Body of pancreas (tissue), 4 donors: ENCODE measurements at regions not wholly inside any gene's neighbourhood (a gene's known extent, or its start where the extent isn't known, plus 50 kb on each side); places are given as distances from the start of the nearest gene placed in this dataset.

ENCODE experiments used
- ATAC-seq: fragments of 150-250 bp; one replicate; pipeline ENCODE4 v1.9.1; 2016
- DNase-seq, 4 donors: peaks; one replicate each; pipeline ENCODE4 v3.0.0-alpha.2; 2019
- H3K27ac ChIP-seq, 4 donors: fragments of 200-600 bp; sonication (generic); 1 replicate in 3 of 4; 2 replicates in 1 of 4; pipeline versions ENCODE4 v1.5.1 to v1.6.1; 2016 to 2019; ENCODE audit warnings: mild to moderate bottlenecking in 1 of 4, mixed read lengths in 1 of 4, moderate library complexity in 1 of 4
- H3K27me3 ChIP-seq, 2 donors: fragments of 200-600 bp; sonication (generic); one replicate each; pipeline ENCODE4 v1.6.0; 2016; ENCODE audit warnings: mild to moderate bottlenecking in 1 of 2
- H3K36me3 ChIP-seq, 2 donors: fragments of 200-600 bp; sonication (generic); replicated peaks in 1 of 2; 2 replicates each; pipeline ENCODE4 v1.5.1; 2016; ENCODE audit warnings: low read depth in 2 of 2; ENCODE audit not compliant: insufficient read depth in 1 of 2
- H3K4me1 ChIP-seq: fragments of 200-600 bp; sonication (generic); one replicate; pipeline ENCODE4 v1.6.0; 2016
- H3K4me3 ChIP-seq, 2 donors: fragments of 200-600 bp; sonication (generic); 1 replicate in 1 of 2; 2 replicates in 1 of 2; pipeline ENCODE4 v1.5.1; 2016 to 2019
- H3K9me3 ChIP-seq, 3 donors: fragments of 200-600 bp; sonication (generic); 1 replicate in 2 of 3; 2 replicates in 1 of 3; pipeline ENCODE4 v1.5.1; 2016
- POLR2A ChIP-seq, 3 donors: fragments of 450-650 bp; IDR thresholded peaks; one replicate each; pipeline ENCODE4 v1.6.1; 2016; ENCODE audit warnings: antibody characterized with exemption in 3 of 3, mild to moderate bottlenecking in 2 of 3
- WGBS, 2 donors: methylation state at CpG; one replicate each; pipeline ENCODE4 v1.1.5; 2017; 5-methylcytosine and 5-hydroxymethylcytosine counted together
- intact Hi-C: fragments of 100-400 bp; cut with DNase I; formaldehyde crosslinking; loops from one replicate; pipeline ENCODE4 v1.15.1; 2023
- TF ChIP-seq, protein P1 (sequence below), 7 experiments: fragments of 450-650 bp in 4 of 7; fragments of 200-600 bp in 3 of 7; sonication (generic) in 3 of 7; IDR thresholded peaks; one replicate each; pipeline ENCODE4 v1.5.1; 2016 to 2019; ENCODE audit warnings: antibody characterized with exemption in 7 of 7

DNA sequence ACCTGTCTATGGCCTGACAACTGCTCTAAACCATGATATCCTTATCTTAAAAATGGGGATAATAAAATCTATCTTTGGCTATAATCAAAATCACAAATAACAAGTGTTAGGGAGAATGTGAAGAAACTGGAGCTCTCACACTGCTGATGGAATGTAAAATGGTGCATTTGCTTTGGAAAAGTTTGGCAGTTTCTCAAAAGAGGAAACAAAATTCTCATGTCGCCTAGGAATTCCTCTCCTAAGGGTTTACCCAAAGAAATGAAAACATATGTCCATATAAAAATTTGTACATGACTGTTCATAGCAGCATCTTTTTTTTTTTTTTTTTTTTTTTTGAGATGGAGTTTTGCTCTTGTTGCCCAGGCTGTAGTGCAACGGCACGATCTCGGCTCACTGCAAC lies 64.3 kb downstream of the ZNF281 start:
- Histone ChIP-seq H3K27me3 (no peaks in the 10 kb centered on the region), H3K4me3 (no peak overlapping the region), H3K36me3 (no peaks in the 10 kb centered on the region), H3K27ac (no peak overlapping the region), H3K4me1 (no peaks in the 10 kb centered on the region), H3K9me3 (no peaks in the 10 kb centered on the region)
- no peak for DNase-seq
- TF ChIP-seq, protein P1, sequence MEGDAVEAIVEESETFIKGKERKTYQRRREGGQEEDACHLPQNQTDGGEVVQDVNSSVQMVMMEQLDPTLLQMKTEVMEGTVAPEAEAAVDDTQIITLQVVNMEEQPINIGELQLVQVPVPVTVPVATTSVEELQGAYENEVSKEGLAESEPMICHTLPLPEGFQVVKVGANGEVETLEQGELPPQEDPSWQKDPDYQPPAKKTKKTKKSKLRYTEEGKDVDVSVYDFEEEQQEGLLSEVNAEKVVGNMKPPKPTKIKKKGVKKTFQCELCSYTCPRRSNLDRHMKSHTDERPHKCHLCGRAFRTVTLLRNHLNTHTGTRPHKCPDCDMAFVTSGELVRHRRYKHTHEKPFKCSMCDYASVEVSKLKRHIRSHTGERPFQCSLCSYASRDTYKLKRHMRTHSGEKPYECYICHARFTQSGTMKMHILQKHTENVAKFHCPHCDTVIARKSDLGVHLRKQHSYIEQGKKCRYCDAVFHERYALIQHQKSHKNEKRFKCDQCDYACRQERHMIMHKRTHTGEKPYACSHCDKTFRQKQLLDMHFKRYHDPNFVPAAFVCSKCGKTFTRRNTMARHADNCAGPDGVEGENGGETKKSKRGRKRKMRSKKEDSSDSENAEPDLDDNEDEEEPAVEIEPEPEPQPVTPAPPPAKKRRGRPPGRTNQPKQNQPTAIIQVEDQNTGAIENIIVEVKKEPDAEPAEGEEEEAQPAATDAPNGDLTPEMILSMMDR (IDR thresholded peaks at IDR 0.05) = no peak
- no peak for TF ChIP-seq POLR2A (IDR thresholded peaks at IDR 0.05)
- intact Hi-C loops = no loop called here
- WGBS, 2 donors = 83 to 95% methylated on average over 4 of the region's 4 CpGs
- no peak for ATAC-seq

DNA sequence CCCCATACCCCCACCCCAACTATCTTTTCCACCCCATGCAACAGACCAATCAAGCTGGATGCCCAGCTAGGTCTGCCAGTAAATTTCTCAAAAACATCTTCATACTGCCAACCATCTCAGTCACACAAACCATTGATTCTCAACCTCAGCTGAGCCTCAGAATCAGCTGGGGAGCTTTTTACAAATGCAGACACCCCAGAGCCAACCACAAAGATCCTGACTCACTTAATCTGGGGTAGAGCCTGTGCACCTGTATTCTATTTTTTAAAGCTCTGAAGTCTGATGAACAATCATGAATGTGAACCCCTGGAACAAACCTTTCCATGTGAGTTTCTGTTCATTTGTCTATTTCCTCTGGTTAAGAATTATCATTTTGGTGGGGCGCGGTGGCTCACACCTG lies 66.0 kb downstream of the ZNF281 start:
- no peak for TF ChIP-seq POLR2A (IDR thresholded peaks at IDR 0.05)
- TF ChIP-seq, protein P1 (IDR thresholded peaks at IDR 0.05) = no peak
- Histone ChIP-seq H3K36me3 (no peaks in the 10 kb centered on the region), H3K27ac (no peak overlapping the region), H3K4me1 (no peaks in the 10 kb centered on the region), H3K9me3 (no peaks in the 10 kb centered on the region), H3K27me3 (no peaks in the 10 kb centered on the region), H3K4me3 (no peak overlapping the region)
- 95 to 100% methylated on average over 2 of the region's 2 CpGs for WGBS, 2 donors
- intact Hi-C loops = no loop called here
- no peak for DNase-seq
- ATAC-seq = no peak

DNA sequence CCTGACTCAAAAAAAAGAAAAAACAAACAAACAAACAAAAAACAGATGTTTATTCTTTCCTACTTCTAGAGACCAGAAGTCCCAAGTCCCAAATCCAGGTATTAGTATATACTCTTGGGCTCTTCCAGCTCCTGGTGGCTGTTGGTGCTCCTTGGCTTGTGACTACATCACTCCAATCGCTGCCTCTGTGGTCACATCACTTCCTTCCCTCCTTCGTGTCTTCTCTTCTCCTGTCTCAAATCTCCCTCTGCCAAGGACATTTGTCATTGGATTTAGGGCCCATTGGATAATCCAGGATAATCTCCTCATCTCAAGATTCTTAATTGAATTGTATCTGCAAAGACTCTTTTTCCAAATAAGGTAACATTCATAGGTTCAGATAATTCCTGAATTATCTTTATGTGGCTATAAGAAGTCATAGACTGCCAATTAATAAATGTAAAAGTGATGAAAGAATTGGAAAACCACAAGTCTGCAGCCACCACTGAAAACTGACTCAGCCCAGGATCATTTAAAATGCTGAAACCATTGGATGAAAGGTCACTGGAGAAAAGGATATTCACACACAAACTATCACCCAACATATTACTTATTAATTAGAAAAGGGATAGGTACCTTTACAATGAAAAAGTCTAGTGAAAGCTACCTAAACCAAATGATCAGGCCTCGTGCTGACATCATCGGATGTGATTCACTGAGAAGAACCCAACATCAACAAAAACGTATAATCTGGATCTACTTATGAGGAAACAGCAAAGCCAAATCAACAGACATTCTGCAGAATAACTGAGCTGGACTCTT lies 67.1 kb downstream of the ZNF281 start:
- ATAC-seq (no peak), DNase-seq (no peak)
- Histone ChIP-seq H3K36me3 (no peaks in the 10 kb centered on the region), H3K27me3 (no peaks in the 10 kb centered on the region), H3K4me1 (no peaks in the 10 kb centered on the region), H3K9me3 (no peaks in the 10 kb centered on the region), H3K27ac (no peak overlapping the region), H3K4me3 (no peak overlapping the region)
- 82 to 84% methylated on average over 5 of the region's 5 CpGs for WGBS, 2 donors
- TF ChIP-seq POLR2A (IDR thresholded peaks at IDR 0.05) = no peak
- TF ChIP-seq, protein P1 (IDR thresholded peaks at IDR 0.05) = no peak
- intact Hi-C loops = no loop called here

DNA sequence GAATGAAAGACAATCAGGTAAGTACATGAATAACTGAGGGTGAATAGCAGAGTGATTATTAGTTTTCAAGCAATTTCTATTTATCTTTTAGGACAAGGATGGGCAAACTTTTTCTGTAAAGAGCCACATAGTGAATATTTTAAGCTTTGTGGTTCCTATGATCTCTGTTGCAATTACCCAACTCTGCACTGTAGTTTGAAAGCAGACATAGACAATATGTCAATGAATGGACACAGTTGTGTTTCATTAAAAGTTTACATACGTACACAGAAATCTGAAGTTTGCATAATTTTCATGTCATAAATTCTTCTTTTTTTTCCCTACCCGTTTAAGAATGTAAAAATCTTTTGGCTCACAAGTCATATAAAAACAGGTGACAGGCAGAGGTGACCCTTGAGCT lies 71.4 kb downstream of the ZNF281 start:
- TF ChIP-seq, protein P1 (IDR thresholded peaks at IDR 0.05) = no peak
- no peak for TF ChIP-seq POLR2A (IDR thresholded peaks at IDR 0.05)
- DNase-seq = no peak
- no peaks in the 10 kb centered on the region for H3K27me3 ChIP-seq
- no peak overlapping the region for H3K4me3 ChIP-seq
- no peaks in the 10 kb centered on the region for H3K9me3 ChIP-seq
- 55 to 62% methylated on average over 2 of the region's 2 CpGs for WGBS, 2 donors
- intact Hi-C loops = no loop called here
- no peak for ATAC-seq
- H3K36me3 ChIP-seq = no peaks in the 10 kb centered on the region
- no peaks in the 10 kb centered on the region for H3K4me1 ChIP-seq
- H3K27ac ChIP-seq = no peak overlapping the region

DNA sequence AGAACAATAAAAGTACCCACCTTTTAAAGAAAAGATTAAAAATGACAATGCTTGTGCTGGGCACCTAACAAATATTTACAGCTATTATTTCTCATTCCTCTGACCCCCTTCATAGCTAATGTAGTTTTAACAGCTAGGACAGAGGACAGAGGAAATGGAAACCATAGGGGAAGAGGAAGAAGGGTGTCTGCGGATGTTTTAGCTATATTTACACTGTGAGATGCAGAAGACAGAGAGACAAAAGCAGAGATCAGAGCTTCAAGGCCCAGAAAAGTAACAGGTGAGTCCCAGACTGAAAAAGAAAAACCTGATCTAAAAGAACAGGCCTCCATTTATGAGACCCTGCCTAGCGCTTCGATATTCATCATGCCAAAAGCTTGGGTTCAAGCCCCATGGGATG lies 72.0 kb downstream of the ZNF281 start:
- no peaks in the 10 kb centered on the region for H3K9me3 ChIP-seq
- intact Hi-C loops = no loop called here
- DNase-seq (no peak), ATAC-seq (no peak)
- WGBS, 2 donors = 85 to 88% methylated on average over 3 of the region's 3 CpGs
- no peak overlapping the region for H3K4me3 ChIP-seq
- no peak overlapping the region for H3K27ac ChIP-seq
- H3K27me3 ChIP-seq = no peaks in the 10 kb centered on the region
- TF ChIP-seq POLR2A (IDR thresholded peaks at IDR 0.05) = no peak
- H3K4me1 ChIP-seq = no peaks in the 10 kb centered on the region
- H3K36me3 ChIP-seq = no peaks in the 10 kb centered on the region
